ENCODE measurements at regions not wholly inside any gene's neighbourhood (a gene's known extent, or its start where the extent isn't known, plus 50 kb on each side); places are given as distances from the start of the nearest gene placed in this dataset.
"Not testable (repeated sequence)": the region's sequence is repeated elsewhere in the genome, so short reads cannot be mapped to it uniquely, and the experiment has no call there.

GRCh38 chr12:22803725-22804124 is 178.8 kb downstream of the ETNK1 start:
- H3K36me3 ChIP-seq (ENCODE audit: control insufficient read depth in 3 of 3, insufficient read depth in 3 of 3, low read length in 3 of 3) = no peaks in the 10 kb centered on the region
- no peak overlapping the region for H3K4me3 ChIP-seq (ENCODE audit: low read length in 3 of 3)
- no peak overlapping the region for H3K9ac ChIP-seq (ENCODE audit: low read depth in 1 of 3, low read length in 3 of 3)

DNA sequence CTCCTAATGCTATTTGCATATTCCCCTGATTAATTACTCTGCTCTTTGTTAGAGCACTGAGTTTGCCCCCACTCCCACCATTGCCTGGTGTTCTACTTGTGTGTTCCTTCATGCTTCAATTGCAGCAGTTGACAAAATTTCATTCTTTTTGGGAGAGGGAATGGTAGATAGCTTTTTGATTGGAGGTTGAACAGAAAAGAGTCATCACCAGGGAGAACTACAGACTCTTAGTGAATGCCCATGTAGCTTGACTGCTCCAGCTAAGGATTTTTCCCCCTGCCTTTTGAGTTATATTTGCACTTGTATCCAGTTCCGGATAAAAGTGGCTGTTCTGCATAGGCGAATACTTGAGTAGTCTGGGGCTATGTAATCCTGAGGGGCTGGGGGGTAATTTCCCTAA is 183.9 kb downstream of the ETNK1 start:
- no peak overlapping the region for H3K4me3 ChIP-seq (ENCODE audit: low read length in 3 of 3)
- H3K9me3 ChIP-seq (ENCODE audit: control insufficient read depth in 3 of 3, low read length in 3 of 3) = no peaks in the 10 kb centered on the region
- no peaks in the 10 kb centered on the region for H3K4me1 ChIP-seq (ENCODE audit: control insufficient read depth in 3 of 3, insufficient read depth in 3 of 3, low read length in 3 of 3)
- H3K27me3 ChIP-seq (ENCODE audit: control insufficient read depth in 3 of 3, insufficient read depth in 3 of 3, low read length in 3 of 3) = no peaks in the 10 kb centered on the region
- no peak overlapping the region for H3K9ac ChIP-seq (ENCODE audit: low read depth in 1 of 3, low read length in 3 of 3)
- H3K27ac ChIP-seq (ENCODE audit: low read depth, low read length) = no peak overlapping the region
- no peaks in the 10 kb centered on the region for H3K36me3 ChIP-seq (ENCODE audit: control insufficient read depth in 3 of 3, insufficient read depth in 3 of 3, low read length in 3 of 3)

More at GRCh38 chr12:22803725-22804124, 178.8 kb downstream of the ETNK1 start:
- no peaks in the 10 kb centered on the region for H3K4me1 ChIP-seq (ENCODE audit: control insufficient read depth in 3 of 3, insufficient read depth in 3 of 3, low read length in 3 of 3)
- no peaks in the 10 kb centered on the region for H3K9me3 ChIP-seq (ENCODE audit: control insufficient read depth in 3 of 3, low read length in 3 of 3)
- no peaks in the 10 kb centered on the region for H3K27me3 ChIP-seq (ENCODE audit: control insufficient read depth in 3 of 3, insufficient read depth in 3 of 3, low read length in 3 of 3)
- no peak overlapping the region for H3K27ac ChIP-seq (ENCODE audit: low read depth, low read length)

DNA sequence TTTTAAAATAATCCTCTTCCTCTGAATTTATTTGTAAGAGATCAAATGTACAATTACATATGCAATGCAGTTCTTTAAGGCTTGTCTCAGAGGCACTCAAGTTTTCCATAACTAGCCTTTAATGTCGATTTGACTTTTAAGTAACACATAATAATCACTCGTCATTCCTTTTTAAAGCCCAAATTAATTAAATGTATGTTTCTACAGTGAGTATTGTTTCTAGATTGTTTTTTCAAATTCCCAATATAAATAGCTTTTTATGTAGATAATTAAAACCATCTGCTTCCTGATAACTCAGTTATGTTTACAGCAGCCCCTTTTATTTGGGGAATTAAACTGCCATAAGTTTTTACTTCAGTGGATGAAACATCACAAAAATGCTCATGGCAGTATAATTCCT is 185.1 kb downstream of the ETNK1 start:
- Histone ChIP-seq H3K4me1 (ENCODE audit: control insufficient read depth in 3 of 3, insufficient read depth in 3 of 3, low read length in 3 of 3) (no peaks in the 10 kb centered on the region), H3K27me3 (ENCODE audit: control insufficient read depth in 3 of 3, insufficient read depth in 3 of 3, low read length in 3 of 3) (no peaks in the 10 kb centered on the region), H3K36me3 (ENCODE audit: control insufficient read depth in 3 of 3, insufficient read depth in 3 of 3, low read length in 3 of 3) (no peaks in the 10 kb centered on the region), H3K27ac (ENCODE audit: low read depth, low read length) (no peak overlapping the region), H3K9me3 (ENCODE audit: control insufficient read depth in 3 of 3, low read length in 3 of 3) (no peaks in the 10 kb centered on the region), H3K4me3 (ENCODE audit: low read length in 3 of 3) (no peak overlapping the region), H3K9ac (ENCODE audit: low read depth in 1 of 3, low read length in 3 of 3) (no peak overlapping the region)

- Histone ChIP-seq H3K36me3 (ENCODE audit: control insufficient read depth in 3 of 3, insufficient read depth in 3 of 3, low read length in 3 of 3) (no peaks in the 10 kb centered on the region), H3K27me3 (ENCODE audit: control insufficient read depth in 3 of 3, insufficient read depth in 3 of 3, low read length in 3 of 3) (peaks cover 0 to 3% (median 0%) of the 10 kb centered on the region in 3 donors), H3K4me1 (ENCODE audit: control insufficient read depth in 3 of 3, insufficient read depth in 3 of 3, low read length in 3 of 3) (no peaks in the 10 kb centered on the region), H3K27ac (ENCODE audit: low read depth, low read length) (no peak overlapping the region), H3K9ac (ENCODE audit: low read depth in 1 of 3, low read length in 3 of 3) (no peak overlapping the region), H3K9me3 (ENCODE audit: control insufficient read depth in 3 of 3, low read length in 3 of 3) (no peaks in the 10 kb centered on the region), H3K4me3 (ENCODE audit: low read length in 3 of 3) (no peak overlapping the region)
Measured at GRCh38 chr12:22812531-22812930, 187.6 kb downstream of the ETNK1 start.

DNA sequence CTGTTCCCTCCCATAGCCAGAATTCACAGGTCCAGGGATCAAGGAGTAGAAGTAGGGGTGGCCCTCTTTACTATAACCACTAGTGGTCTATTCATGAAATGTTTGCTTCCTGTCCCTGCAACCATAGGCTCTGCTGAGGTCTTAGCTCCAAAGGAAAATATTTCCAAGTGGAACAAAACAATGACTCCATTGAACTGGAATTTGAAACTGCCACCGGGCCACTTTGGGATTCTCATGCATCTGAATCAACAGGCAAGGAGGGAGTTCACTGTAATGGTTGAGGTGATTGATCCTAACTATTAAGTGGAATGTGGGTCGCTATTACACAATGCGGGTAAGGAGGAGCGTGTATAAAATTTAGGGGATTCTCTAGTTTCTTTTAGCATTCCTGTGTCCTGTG is 197.0 kb downstream of the ETNK1 start:
- Histone ChIP-seq H3K4me3 (ENCODE audit: low read length in 3 of 3) (no peak overlapping the region), H3K4me1 (ENCODE audit: control insufficient read depth in 3 of 3, insufficient read depth in 3 of 3, low read length in 3 of 3) (no peaks in the 10 kb centered on the region), H3K27ac (ENCODE audit: low read depth, low read length) (no peak overlapping the region), H3K36me3 (ENCODE audit: control insufficient read depth in 3 of 3, insufficient read depth in 3 of 3, low read length in 3 of 3) (no peaks in the 10 kb centered on the region), H3K9ac (ENCODE audit: low read depth in 1 of 3, low read length in 3 of 3) (no peak overlapping the region), H3K9me3 (ENCODE audit: control insufficient read depth in 3 of 3, low read length in 3 of 3) (peaks cover 2 to 5% (median 5%) of the 10 kb centered on the region in 3 donors), H3K27me3 (ENCODE audit: control insufficient read depth in 3 of 3, insufficient read depth in 3 of 3, low read length in 3 of 3) (no peaks in the 10 kb centered on the region)

- Histone ChIP-seq H3K9ac (ENCODE audit: low read depth in 1 of 3, low read length in 3 of 3) (no peak overlapping the region), H3K9me3 (ENCODE audit: control insufficient read depth in 3 of 3, low read length in 3 of 3) (peaks cover 0 to 5% (median 3%) of the 10 kb centered on the region in 3 donors), H3K4me1 (ENCODE audit: control insufficient read depth in 3 of 3, insufficient read depth in 3 of 3, low read length in 3 of 3) (no peaks in the 10 kb centered on the region), H3K27ac (ENCODE audit: low read depth, low read length) (no peak overlapping the region), H3K4me3 (ENCODE audit: low read length in 3 of 3) (no peak overlapping the region), H3K36me3 (ENCODE audit: control insufficient read depth in 3 of 3, insufficient read depth in 3 of 3, low read length in 3 of 3) (no peaks in the 10 kb centered on the region), H3K27me3 (ENCODE audit: control insufficient read depth in 3 of 3, insufficient read depth in 3 of 3, low read length in 3 of 3) (no peaks in the 10 kb centered on the region)
Measured at GRCh38 chr12:22826026-22826425, 201.1 kb downstream of the ETNK1 start.

- not testable (repeated sequence) for H3K4me1 ChIP-seq (ENCODE audit: control insufficient read depth in 3 of 3, insufficient read depth in 3 of 3, low read length in 3 of 3); H3K9ac ChIP-seq (ENCODE audit: low read depth in 1 of 3, low read length in 3 of 3); H3K4me3 ChIP-seq (ENCODE audit: low read length in 3 of 3); H3K36me3 ChIP-seq (ENCODE audit: control insufficient read depth in 3 of 3, insufficient read depth in 3 of 3, low read length in 3 of 3); H3K27me3 ChIP-seq (ENCODE audit: control insufficient read depth in 3 of 3, insufficient read depth in 3 of 3, low read length in 3 of 3); H3K9me3 ChIP-seq (ENCODE audit: control insufficient read depth in 3 of 3, low read length in 3 of 3); H3K27ac ChIP-seq (ENCODE audit: low read depth, low read length)
Measured at GRCh38 chr12:22826446-22826981, 201.5 kb downstream of the ETNK1 start.

GRCh38 chr12:22828066-22828465 is 203.1 kb downstream of the ETNK1 start:
- Histone ChIP-seq H3K4me1 (ENCODE audit: control insufficient read depth in 3 of 3, insufficient read depth in 3 of 3, low read length in 3 of 3) (no peaks in the 10 kb centered on the region), H3K9me3 (ENCODE audit: control insufficient read depth in 3 of 3, low read length in 3 of 3) (peaks cover 0 to 2% (median 0%) of the 10 kb centered on the region in 3 donors), H3K27me3 (ENCODE audit: control insufficient read depth in 3 of 3, insufficient read depth in 3 of 3, low read length in 3 of 3) (no peaks in the 10 kb centered on the region), H3K27ac (ENCODE audit: low read depth, low read length) (no peak overlapping the region), H3K4me3 (ENCODE audit: low read length in 3 of 3) (no peak overlapping the region), H3K36me3 (ENCODE audit: control insufficient read depth in 3 of 3, insufficient read depth in 3 of 3, low read length in 3 of 3) (no peaks in the 10 kb centered on the region), H3K9ac (ENCODE audit: low read depth in 1 of 3, low read length in 3 of 3) (no peak overlapping the region)

DNA sequence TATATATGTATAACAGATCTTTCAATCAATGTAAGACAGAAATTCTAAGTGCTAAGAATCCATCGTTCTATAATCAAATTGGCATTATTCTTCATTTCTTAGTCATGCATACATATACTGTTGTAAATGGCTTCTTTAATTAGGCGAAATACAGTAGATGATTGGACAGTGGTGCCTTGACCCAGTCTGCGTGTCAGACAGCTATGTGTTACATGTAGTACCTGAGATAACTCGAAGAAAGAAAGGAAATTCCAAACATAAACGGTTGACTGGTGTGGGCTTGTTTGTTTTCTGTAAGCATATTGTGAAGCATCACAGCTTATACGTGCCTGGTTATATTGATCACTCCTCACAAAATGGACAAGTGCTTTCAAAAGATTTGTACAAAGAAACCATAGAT is 210.5 kb downstream of the ETNK1 start:
- no peaks in the 10 kb centered on the region for H3K4me1 ChIP-seq (ENCODE audit: control insufficient read depth in 3 of 3, insufficient read depth in 3 of 3, low read length in 3 of 3)
- no peaks in the 10 kb centered on the region for H3K36me3 ChIP-seq (ENCODE audit: control insufficient read depth in 3 of 3, insufficient read depth in 3 of 3, low read length in 3 of 3)
- no peaks in the 10 kb centered on the region for H3K27me3 ChIP-seq (ENCODE audit: control insufficient read depth in 3 of 3, insufficient read depth in 3 of 3, low read length in 3 of 3)
- H3K9me3 ChIP-seq (ENCODE audit: control insufficient read depth in 3 of 3, low read length in 3 of 3) = peaks cover 0 to 2% (median 0%) of the 10 kb centered on the region in 3 donors
- H3K9ac ChIP-seq (ENCODE audit: low read depth in 1 of 3, low read length in 3 of 3) = no peak overlapping the region
- no peak overlapping the region for H3K4me3 ChIP-seq (ENCODE audit: low read length in 3 of 3)
- H3K27ac ChIP-seq (ENCODE audit: low read depth, low read length) = no peak overlapping the region

GRCh38 chr12:22850185-22850584 is 225.2 kb downstream of the ETNK1 start:
- no peaks in the 10 kb centered on the region for H3K9me3 ChIP-seq (ENCODE audit: control insufficient read depth in 3 of 3, low read length in 3 of 3)
- H3K9ac ChIP-seq (ENCODE audit: low read depth in 1 of 3, low read length in 3 of 3) = no peak overlapping the region
- no peaks in the 10 kb centered on the region for H3K36me3 ChIP-seq (ENCODE audit: control insufficient read depth in 3 of 3, insufficient read depth in 3 of 3, low read length in 3 of 3)
- H3K4me1 ChIP-seq (ENCODE audit: control insufficient read depth in 3 of 3, insufficient read depth in 3 of 3, low read length in 3 of 3) = no peaks in the 10 kb centered on the region
- no peak overlapping the region for H3K4me3 ChIP-seq (ENCODE audit: low read length in 3 of 3)
- H3K27ac ChIP-seq (ENCODE audit: low read depth, low read length) = no peak overlapping the region
- H3K27me3 ChIP-seq (ENCODE audit: control insufficient read depth in 3 of 3, insufficient read depth in 3 of 3, low read length in 3 of 3) = no peaks in the 10 kb centered on the region

DNA sequence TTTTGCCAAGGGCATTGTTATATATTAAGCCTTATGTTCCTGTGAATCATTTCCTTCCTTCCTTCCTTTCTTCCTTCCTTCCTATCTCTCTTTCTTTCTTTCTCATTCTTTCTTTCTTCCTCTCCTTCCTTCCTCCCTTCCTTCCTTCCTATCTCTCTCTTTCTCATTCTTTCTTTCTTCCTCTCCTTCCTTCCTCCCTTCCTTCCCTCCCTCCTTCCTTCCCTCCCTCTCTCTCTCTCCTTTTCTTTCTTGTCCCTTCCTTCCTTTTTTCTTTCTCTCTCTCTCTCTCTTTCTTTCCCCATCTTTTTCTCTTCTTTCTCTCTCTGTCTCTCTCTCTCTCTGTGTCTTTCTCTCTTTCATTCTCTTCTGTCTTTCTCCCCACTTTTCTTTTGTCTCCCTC is 226.6 kb downstream of the ETNK1 start:
- Histone ChIP-seq H3K27ac (ENCODE audit: low read depth, low read length) (no peak overlapping the region), H3K27me3 (ENCODE audit: control insufficient read depth in 3 of 3, insufficient read depth in 3 of 3, low read length in 3 of 3) (no peaks in the 10 kb centered on the region), H3K36me3 (ENCODE audit: control insufficient read depth in 3 of 3, insufficient read depth in 3 of 3, low read length in 3 of 3) (no peaks in the 10 kb centered on the region), H3K4me1 (ENCODE audit: control insufficient read depth in 3 of 3, insufficient read depth in 3 of 3, low read length in 3 of 3) (no peaks in the 10 kb centered on the region), H3K9ac (ENCODE audit: low read depth in 1 of 3, low read length in 3 of 3) (no peak overlapping the region), H3K4me3 (ENCODE audit: low read length in 3 of 3) (no peak overlapping the region), H3K9me3 (ENCODE audit: control insufficient read depth in 3 of 3, low read length in 3 of 3) (no peaks in the 10 kb centered on the region)
